Stimulated activated CD8-positive, alpha-beta memory T cell treated with anti-CD3 and anti-CD28 coated beads, Interleukin-7, amount 100 ng/mL, for 24 hours (primary cell): ENCODE measurements at regions not wholly inside any gene's neighbourhood (a gene's known extent, or its start where the extent isn't known, plus 50 kb on each side); places are given as distances from the start of the nearest gene placed in this dataset.
"Not testable (repeated sequence)": the region's sequence is repeated elsewhere in the genome, so short reads cannot be mapped to it uniquely, and the experiment has no call there.

Experiments
- DNase-seq: peaks from one replicate; pipeline ENCODE4 v3.0.0-alpha.2; 2020; ENCODE audit warnings: low read depth

- DNase-seq: not testable (repeated sequence)
Observed at GRCh38 chr1:176396604-176397395, 66.2 kb upstream of the PAPPA2 start.

- no peak for DNase-seq
Observed at GRCh38 chr1:176391621-176392020, 71.4 kb upstream of the PAPPA2 start.

GRCh38 chr1:176384841-176385240 is 78.1 kb upstream of the PAPPA2 start:
- DNase-seq: no peak

- no peak for DNase-seq
Observed at GRCh38 chr1:176382163-176382562, 80.8 kb upstream of the PAPPA2 start.

GRCh38 chr1:176379626-176380339 is 83.2 kb upstream of the PAPPA2 start:
- DNase-seq: no peak

GRCh38 chr1:176374967-176375569 is 87.9 kb upstream of the PAPPA2 start:
- DNase-seq: peak; percentile 37

- DNase-seq: no peak
Observed at GRCh38 chr1:176364236-176364905, 98.6 kb upstream of the PAPPA2 start.

- DNase-seq: not testable (repeated sequence)
Observed at GRCh38 chr1:176349135-176349715, 113.8 kb upstream of the PAPPA2 start.

GRCh38 chr1:176341656-176342055 is 121.3 kb upstream of the PAPPA2 start:
- no peak for DNase-seq

GRCh38 chr1:176338877-176339276 is 124.1 kb upstream of the PAPPA2 start:
- DNase-seq: no peak

- no peak for DNase-seq
Observed at GRCh38 chr1:176330782-176331181, 123.7 kb upstream of the COP1 start.

- no peak for DNase-seq
Observed at GRCh38 chr1:176325664-176326063, 118.6 kb upstream of the COP1 start.

- DNase-seq: no peak
Observed at GRCh38 chr1:176323472-176323871, 116.4 kb upstream of the COP1 start.

GRCh38 chr1:176315519-176316220 is 108.6 kb upstream of the COP1 start:
- DNase-seq: no peak

- DNase-seq: not testable (repeated sequence)
Observed at GRCh38 chr1:176296602-176297001, 89.5 kb upstream of the COP1 start.

GRCh38 chr1:176285996-176286395 is 78.9 kb upstream of the COP1 start:
- no peak for DNase-seq

GRCh38 chr1:176271572-176271971 is 64.5 kb upstream of the COP1 start:
- DNase-seq: no peak
